ENCODE measurements at regions not wholly inside any gene's neighbourhood (a gene's known extent, or its start where the extent isn't known, plus 50 kb on each side); places are given as distances from the start of the nearest gene placed in this dataset.

DNA sequence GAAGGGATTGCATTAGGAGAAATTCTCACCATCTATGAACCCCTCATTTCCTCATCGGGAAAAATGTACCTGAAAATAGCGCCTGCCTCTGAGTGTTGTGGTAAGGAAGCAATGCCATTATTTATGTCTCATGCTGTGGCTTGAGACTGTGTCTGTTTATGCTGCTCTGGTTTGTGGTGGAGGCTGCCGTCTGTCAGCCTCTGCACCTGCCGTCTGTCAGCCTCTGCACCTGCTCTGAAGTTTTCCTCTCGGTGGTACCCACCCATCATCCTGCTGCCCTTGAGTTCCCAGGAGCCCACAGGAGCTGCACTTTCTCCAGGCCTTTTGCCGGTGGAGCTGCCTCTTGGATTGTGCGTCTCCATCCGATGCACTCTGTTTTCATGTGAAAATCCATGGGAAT, 68.5 kb upstream of the PPP2R3B start:
- TF ChIP-seq, protein P1, sequence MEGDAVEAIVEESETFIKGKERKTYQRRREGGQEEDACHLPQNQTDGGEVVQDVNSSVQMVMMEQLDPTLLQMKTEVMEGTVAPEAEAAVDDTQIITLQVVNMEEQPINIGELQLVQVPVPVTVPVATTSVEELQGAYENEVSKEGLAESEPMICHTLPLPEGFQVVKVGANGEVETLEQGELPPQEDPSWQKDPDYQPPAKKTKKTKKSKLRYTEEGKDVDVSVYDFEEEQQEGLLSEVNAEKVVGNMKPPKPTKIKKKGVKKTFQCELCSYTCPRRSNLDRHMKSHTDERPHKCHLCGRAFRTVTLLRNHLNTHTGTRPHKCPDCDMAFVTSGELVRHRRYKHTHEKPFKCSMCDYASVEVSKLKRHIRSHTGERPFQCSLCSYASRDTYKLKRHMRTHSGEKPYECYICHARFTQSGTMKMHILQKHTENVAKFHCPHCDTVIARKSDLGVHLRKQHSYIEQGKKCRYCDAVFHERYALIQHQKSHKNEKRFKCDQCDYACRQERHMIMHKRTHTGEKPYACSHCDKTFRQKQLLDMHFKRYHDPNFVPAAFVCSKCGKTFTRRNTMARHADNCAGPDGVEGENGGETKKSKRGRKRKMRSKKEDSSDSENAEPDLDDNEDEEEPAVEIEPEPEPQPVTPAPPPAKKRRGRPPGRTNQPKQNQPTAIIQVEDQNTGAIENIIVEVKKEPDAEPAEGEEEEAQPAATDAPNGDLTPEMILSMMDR (IDR thresholded peaks at IDR 0.05) = no peak
- no peak for TF ChIP-seq EZH2 (IDR thresholded peaks at IDR 0.05)

All from neural progenitor cell (in vitro differentiated cells).